ENCODE measurements at regions not wholly inside any gene's neighbourhood (a gene's known extent, or its start where the extent isn't known, plus 50 kb on each side); places are given as distances from the start of the nearest gene placed in this dataset.

GRCh38 chr20:51271931-51272330, 249.0 kb upstream of the KCNG1 start:
- no peak for TF ChIP-seq CTCF (IDR thresholded peaks at IDR 0.05)
- TF ChIP-seq POLR2A (IDR thresholded peaks at IDR 0.05), result no peak
- no peak for TF ChIP-seq POLR2AphosphoS5 (IDR thresholded peaks at IDR 0.05)
